NCI-H748 treated with DMSO at 0.1 percent for 48 hours (cell line): ENCODE measurements at regions not wholly inside any gene's neighbourhood (a gene's known extent, or its start where the extent isn't known, plus 50 kb on each side); places are given as distances from the start of the nearest gene placed in this dataset.

ENCODE experiments used
- DNase-seq: peaks from one replicate; lab custom pipeline; 2025; lab: John Stamatoyannopoulos, UW

DNA sequence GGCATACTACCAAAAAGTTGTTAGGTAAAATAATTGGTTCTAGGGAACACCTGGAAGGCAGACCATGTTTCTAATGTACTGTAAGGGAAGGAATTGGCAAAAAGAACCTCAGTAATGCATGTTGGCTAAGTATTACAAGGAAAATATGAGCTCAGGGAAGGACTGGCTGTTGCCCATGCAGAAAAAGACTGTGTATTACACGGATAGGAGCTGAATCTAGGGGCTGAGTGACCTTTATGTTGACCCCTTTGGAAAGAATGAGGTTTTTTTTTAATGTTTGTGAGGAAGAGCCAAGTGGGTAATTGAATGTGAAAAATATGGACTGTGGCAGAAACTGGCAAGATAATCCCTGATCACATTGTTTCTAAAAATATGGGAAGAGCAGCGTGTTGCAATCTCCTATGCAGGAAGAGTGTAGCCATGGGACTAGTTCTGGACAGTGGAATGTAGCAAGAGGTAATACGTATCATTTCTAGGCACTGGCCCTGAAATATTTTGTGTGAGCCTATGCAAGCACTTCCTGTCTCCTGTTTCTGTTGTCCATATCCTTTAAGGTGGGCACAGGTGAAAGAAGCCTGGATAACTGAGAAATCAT, 95.1 kb upstream of the CNTNAP4 start:
- DNase-seq, result no peak

DNA sequence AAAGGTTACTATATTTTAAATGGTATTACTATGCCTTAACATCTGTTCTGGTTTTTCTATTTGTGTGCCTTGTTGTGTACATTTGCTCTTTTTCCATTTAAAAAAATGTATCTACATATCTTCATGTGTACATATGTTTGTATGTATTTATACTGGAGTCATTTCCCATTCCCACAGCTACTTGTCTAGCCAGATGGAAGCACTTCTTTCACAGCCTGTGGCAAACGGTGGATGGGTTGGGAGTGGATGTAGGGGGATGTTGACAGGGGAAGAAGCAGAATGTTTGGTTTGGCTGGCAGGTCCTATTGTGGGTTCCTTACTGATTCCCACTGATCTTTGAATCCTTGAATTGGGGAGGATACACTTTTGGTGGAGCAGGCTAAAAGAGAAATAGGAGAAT, 93.6 kb upstream of the CNTNAP4 start:
- no peak for DNase-seq

DNA sequence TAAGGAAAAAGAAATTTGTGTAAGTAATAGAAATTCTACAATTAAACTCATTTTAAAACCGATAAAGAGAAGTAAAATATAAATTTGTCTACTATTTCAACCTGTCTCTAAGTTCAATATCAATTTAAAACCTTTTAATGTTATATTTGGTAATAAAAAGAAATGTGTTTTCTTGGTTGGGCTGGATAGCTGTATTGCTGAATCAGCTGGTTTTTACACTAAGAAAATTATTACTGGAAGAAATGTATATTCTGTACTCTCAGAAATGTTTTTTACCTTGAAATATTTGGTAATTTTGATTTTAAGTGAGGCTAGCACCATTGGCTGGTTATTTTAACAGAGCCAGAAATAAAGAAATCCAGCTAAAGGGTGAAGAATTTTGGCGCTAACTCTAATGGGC, 87.1 kb upstream of the CNTNAP4 start:
- no peak for DNase-seq

DNA sequence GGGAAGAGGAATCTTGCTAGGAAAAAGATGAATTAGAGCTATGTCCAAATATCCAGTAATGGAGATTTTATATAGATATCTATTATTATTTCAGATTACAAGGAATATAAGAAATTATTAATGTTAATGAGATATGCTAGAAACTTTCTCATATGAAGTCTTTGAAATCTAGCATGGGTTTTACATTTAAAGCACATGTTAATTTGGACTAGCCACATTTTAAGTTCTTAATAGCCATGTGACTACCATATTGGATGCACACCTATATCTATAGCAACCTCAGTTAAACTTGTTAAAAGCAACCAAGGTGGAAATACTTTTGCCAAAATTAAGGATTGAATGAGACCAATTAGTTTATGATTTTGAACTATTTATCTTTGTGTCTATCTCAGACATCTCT, 86.7 kb upstream of the CNTNAP4 start:
- DNase-seq, result no peak

DNA sequence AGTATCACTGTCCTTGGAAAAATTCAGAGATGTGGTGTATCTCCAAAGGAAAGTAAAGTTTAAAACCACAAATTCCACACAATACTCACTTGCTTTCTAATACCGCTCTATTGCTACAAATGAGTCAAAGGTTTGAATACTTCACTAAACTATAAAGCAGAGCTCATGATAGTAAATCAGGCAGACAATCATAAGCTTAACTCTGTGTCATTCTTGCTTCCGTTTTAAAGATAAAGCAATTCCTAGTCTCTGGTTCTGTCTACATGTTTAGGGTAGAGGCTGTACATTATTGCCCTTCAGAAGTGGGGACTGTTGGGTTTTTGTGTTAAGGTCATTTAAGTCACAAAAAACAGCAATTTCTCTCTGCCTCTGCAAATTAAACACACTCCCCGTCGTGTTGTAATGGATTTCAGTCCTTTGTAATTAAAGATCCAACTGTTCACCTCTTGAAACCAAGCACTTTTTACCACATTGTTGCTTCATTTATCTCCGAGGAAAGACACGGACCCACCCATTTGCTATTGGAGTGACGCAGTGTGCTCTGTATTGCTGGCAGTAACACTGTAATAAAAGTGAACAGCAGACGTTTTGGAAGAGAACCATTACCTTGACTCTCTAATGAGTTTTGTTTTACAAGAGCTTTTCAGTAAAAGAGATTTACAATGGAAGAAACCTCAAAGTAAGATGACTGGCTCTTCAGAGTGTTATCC, 83.1 kb upstream of the CNTNAP4 start:
- DNase-seq, result peak; percentile 16

DNA sequence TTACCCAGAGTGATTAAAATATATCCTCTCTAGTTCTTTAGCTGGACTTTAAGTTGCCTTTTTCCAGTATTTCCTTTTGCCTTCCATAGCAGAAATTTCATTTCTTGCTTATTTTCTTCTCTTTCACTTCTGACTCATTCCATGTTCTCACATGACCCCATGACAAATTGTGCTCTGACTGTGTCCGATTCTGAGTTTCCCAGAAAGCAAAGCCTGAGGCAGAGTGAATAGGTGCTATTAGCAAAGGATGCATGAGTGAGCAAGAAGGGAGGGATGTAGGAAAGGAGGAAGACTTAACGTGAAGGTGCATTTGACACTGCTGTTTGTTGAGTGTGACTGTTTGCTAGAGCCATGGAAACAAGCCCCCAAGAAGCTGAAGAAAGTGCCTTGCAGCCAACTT, 82.6 kb upstream of the CNTNAP4 start:
- DNase-seq, result no peak

DNA sequence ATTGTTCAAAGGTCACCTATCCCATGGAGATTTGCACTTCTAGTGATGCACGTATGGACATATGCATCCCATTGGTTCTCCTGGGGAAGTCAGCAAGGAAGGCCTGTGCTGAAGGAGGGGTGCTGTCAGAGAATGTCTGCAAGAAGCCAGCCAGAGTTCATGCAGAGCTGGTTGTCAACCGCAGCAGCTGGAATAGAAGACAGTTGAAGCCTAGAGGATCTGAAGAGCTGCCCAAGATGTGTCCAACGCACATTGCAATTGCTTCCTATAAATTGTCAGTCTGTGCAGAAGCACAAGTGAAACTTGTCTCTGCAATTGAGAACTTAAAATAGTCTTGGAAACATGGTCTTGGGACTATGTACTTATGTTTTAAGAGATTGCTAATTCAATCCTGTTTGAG, 82.1 kb upstream of the CNTNAP4 start:
- DNase-seq, result no peak

DNA sequence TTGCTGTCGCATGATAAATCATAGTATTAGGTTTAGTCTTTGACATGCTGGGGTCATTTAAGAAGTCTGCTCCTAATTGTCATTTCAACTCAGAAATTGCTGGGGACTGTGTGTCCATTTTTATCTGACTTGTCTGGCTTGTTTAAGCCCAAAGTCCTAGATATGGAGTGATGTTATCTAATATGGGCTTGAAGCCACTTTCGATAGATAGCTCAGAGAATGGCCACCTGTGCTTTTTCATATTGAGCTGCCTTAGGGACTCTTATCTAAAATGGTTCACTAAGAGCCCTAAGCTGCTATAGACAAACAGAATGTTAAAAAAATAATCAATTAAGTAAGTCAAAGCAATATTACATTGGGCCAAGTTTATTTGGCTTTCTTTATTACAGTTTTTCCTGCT, 81.6 kb upstream of the CNTNAP4 start:
- no peak for DNase-seq

DNA sequence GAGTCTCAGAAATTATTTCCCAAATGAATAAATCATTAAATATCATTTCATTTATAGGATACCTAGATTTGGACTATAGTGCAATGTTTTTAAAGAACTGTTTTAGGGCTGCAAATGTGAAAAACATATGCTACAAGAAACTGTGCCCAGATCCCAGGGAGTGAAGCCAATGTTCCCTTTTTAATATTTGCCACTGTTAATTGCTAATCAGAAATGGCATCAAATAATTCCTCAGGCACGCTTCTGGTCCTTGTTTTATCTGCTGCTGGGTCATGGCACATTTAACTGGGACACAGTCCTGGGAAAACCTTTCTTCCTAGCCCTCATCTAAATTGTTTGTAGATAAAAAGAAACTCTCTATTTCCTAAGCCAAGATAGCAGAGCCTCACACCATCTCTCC, 79.3 kb upstream of the CNTNAP4 start:
- no peak for DNase-seq

DNA sequence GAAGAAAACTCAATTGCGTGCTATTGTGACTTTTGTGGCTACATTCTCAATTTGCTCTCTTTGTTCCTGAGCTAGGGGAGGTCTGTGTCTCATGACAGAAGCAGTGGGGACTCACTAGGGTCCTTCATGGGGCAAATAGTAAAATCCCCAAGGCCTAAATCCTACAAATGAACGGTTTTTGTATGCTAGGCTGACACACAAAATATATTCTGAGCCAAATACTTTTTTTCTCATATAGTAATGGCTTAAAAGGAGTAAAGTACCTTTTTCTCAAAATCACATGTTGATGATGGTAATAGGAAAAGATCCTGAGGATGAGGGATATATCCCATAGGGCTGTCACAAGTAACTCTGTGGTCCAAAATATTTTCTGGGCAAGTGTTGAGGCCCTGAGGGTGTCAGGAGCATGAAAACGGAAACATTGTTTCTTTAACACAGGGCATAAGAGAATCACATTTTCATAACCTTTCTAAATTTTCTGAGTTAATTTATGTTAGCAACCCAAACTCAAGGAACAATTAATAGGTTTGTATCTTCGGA, 77.5 kb upstream of the CNTNAP4 start:
- no peak for DNase-seq

DNA sequence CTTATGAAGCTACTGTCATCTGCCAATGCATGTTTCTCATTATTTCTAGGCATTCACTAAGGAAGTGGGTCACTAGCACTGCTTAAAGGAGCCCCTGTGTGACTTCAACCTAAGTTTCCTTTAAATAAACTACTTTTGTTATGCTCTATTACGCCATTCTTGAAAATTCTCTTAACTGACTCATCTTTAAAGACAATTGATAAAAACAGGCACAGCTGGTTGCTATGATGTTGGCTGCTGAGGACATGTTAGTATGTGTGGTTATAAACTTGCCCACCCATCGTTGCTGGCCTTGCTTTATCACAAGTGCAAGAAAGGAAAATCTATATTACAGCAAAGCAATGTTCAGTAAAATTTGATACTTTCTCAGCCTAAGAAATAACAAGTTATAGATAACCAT, 75.8 kb upstream of the CNTNAP4 start:
- no peak for DNase-seq

DNA sequence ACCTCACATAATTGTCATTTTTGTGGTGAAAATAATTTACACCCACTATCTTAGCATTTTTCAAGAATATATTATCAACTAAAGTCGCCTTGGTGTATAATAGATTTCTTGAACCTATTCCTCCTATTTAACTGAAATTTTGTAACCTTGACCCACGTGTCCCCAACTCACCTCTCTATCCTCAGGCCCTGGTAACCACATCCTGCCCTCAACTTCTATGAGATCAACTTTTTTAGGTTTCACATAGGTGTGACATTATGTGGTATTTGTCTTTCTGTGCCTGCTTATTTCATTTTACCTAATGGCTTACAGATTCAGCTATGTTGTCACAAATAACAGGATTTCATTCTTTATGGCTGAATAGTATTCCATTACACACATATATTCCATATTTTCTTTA, 73.0 kb upstream of the CNTNAP4 start:
- DNase-seq, result no peak

DNA sequence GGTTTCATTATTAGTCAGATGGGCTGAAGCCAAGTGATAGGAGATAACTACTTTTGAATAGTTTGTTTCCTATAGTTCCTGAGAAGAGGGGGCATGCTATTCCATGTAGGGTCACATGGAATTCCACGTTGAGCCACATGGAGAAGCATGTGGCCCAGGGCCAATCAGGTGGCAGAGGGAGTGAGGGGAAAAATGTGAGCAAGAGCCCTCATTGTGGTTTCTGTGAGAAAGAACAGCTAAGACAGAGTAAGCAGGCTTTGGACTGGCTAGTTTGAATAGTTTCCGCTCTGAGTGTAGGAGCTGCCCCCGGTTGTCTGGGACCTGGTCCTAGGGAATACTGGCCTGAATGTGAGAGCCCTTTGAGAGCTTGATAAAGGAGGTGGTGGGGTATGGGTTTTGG, 69.9 kb upstream of the CNTNAP4 start:
- DNase-seq, result no peak

DNA sequence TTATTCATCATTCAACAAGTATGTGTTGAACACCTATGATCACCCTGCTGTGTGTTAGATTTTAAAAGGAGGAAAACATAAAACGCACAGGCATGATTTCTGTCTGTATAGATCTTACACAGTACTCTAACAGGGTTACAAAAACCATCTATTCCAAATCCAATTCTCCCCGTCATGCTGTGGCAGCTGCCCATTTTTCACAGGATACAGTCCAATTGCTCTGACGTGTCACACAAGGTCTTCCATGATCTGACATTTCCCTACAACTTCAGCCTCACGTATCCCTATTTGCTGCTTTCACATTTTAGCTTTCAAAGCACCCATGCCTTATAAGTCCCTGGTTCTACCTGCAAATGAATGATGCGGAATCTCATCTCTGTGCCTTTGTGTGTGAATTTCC, 67.0 kb upstream of the CNTNAP4 start:
- DNase-seq, result no peak

DNA sequence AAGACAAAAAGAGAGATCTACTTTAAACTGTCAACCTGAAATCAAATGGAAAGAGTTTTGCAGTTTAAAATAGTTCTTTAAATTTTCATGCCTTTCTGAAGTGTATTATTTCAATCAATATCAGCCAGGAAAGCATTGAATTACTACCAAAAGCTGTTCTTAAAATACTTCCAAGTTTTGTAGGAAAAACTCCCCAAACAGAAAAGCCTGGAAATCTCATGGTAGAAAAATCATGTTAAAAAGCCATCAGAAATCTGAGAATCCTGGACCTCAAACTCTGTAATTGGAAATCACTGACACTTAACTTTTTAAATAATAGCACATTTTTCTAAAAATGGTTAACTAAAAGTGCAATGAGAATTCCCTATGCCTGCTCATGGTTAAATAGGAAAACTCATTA, 63.3 kb upstream of the CNTNAP4 start:
- no peak for DNase-seq

DNA sequence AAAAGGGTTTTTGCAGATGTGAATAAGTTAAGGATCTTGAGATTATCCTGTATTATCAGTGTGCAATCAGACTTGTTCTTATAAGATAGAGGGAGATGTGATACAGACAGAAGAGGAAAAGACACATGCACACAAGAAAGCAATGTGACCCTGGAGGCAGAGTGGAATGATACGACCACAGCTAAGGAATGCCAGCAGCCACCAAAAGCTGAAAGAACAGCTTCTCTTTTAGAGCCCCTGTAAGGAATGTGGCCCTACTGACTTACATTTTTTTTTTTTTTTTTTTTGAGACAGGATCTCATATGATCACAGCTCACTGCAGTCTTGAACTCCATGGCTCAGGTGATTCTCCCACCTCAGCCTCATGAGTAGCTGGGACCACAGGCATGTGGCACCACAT, 62.3 kb upstream of the CNTNAP4 start:
- DNase-seq, result no peak

DNA sequence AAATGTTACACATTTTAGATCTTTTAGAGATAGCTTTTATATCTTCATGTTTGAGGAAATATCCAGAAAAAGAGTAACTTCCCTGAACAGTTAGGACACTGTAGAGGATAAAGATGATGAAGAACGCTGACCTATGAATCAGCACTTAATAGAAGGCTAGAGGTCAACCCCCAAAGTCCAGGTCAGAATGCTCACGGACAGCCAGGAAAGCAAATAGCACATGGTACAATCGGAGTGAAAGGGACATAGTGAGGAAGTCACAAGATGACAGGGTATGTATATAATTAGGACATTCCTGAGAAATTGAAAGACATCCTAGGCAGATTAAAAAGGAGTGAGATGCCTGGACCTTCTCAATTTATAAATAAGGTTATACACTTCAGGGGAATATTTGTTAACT, 55.1 kb upstream of the CNTNAP4 start:
- no peak for DNase-seq

DNA sequence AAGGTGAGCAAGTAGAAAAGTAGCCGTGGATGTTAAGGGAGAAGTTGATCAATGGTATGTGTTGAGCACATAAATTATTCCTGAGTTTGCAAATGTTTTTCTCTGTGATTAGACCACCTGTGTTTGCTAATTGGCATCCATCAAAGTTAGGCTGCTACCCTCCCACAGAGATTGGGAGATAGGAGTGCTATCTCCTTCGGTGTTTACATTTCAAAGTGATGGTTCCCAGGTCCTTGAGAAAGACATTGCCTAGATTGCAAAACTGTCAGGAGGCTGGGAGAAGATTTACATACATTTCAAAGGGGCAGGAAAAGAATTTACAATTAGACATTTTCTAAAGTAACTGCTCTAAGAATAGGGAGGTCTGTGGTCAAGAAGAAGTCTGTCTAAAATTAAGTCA, 54.3 kb upstream of the CNTNAP4 start:
- DNase-seq, result no peak

DNA sequence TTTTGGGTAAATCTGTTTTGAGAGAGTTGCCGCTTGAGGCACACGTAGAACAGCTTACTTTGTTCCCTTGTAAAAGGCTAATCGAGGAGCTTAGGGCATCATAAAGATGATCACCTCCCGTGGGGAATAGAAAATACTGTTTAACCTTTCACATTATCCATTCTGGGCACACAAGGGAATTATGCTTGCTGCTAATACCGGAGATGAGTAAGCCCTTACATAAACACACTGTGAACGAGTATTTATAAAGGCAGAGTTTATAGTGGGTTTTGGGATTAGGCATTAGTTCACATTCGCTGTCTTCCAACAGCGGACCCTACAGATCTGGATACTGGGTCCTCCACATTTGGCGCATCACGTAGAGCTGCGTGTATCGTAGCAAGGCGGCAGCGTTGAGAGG, 51.2 kb upstream of the CNTNAP4 start:
- no peak for DNase-seq

DNA sequence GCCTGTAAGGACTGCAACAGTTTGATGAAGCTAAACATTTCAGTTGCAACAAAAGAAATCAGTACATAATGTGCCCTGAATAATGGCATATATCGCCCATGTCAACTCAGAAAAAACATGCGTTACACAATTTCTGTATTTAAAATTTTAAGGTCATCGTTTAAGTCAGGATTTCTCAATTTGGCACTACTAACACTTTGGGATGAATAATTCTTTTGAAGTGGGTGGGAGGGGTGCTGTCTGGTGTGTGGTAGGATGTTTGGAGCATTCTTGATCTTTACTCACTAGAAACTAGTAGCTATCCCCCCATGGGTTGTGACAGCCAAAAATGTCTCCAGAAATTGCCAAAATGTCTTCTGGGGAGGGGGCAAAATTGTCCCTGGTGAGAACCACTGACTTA, 50.7 kb upstream of the CNTNAP4 start:
- DNase-seq, result no peak
